ENCODE measurements at regions not wholly inside any gene's neighbourhood (a gene's known extent, or its start where the extent isn't known, plus 50 kb on each side); places are given as distances from the start of the nearest gene placed in this dataset.

- H3K36me3 ChIP-seq (ENCODE audit: control insufficient read depth in 2 of 2, insufficient read depth in 2 of 2, low read length in 1 of 2) = no peaks in the 10 kb centered on the region
- H3K9ac ChIP-seq (ENCODE audit: control insufficient read depth, insufficient read depth, low read length) = no peak overlapping the region
- TF ChIP-seq CBFB (IDR thresholded peaks at IDR 0.05; ENCODE audit: low read depth) (no peak), NBN (IDR thresholded peaks at IDR 0.05) (no peak), NFYB (IDR thresholded peaks at IDR 0.05; ENCODE audit: insufficient read depth, low read depth, low read length) (no peak), ZNF384 (IDR thresholded peaks at IDR 0.05; ENCODE audit: borderline replicate concordance, low read depth, low read length) (no peak), BCL11A (IDR thresholded peaks at IDR 0.05; ENCODE audit: low read depth, low read length) (no peak)
- in situ Hi-C loops (cut with MboI) = no loop called here
- SMC1A ChIA-PET (ENCODE audit: uncharacterized antibody, unreplicated experiment) = no interaction called here
- H4K20me1 ChIP-seq (ENCODE audit: control insufficient read depth, insufficient read depth) = no peaks in the 10 kb centered on the region
- no TSS peak for BruUV-seq (replicated peaks)
- intact Hi-C loops (cut with micrococcal nuclease; ENCODE audit: unreplicated experiment) = no loop called here
- FAIRE-seq (no peak), ATAC-seq (no peak), DNase-seq (ENCODE audit: low read depth, low spot score) (no peak)
- no peak overlapping the region for H3K4me3 ChIP-seq
- RAD21 ChIA-PET (ENCODE audit: unreplicated experiment) = no interaction called here
- H3K4me2 ChIP-seq (ENCODE audit: control insufficient read depth, insufficient read depth) = no peak overlapping the region
- WGBS (ENCODE audit: insufficient coverage, insufficient replicate concordance, low lambda C conversion rate, missing lambda C conversion rate) = 15% methylated on average over 10 of the region's 10 CpGs
- POLR2A ChIA-PET = no interaction called here
- no peak overlapping the region for H3K27ac ChIP-seq (ENCODE audit: control insufficient read depth, insufficient read depth)
- H3K27me3 ChIP-seq (replicated peaks in 1 of 2; ENCODE audit: control insufficient read depth in 2 of 2, insufficient read depth in 2 of 2, low read length in 1 of 2) = no peaks in the 10 kb centered on the region
- CTCF ChIA-PET = no interaction called here
- H2AFZ ChIP-seq (ENCODE audit: control insufficient read depth, low read depth, low read length) = no peak overlapping the region
- no peaks in the 10 kb centered on the region; the same call in 1 of the 3 replicates for H3K9me3 ChIP-seq (replicated peaks; ENCODE audit: control insufficient read depth, insufficient read depth, low read length)
- no peaks in the 10 kb centered on the region for H3K79me2 ChIP-seq (ENCODE audit: control insufficient read depth, insufficient read depth, low read length)
- H3K4me1 ChIP-seq (ENCODE audit: control insufficient read depth, insufficient read depth, low read length) = no peaks in the 10 kb centered on the region
Measured at GRCh38 chr13:44103429-44104196, 223.9 kb downstream of the LACC1 start.

GRCh38 chr13:44104197-44104490 lies 224.4 kb downstream of the LACC1 start:
- intact Hi-C loops (cut with micrococcal nuclease; ENCODE audit: unreplicated experiment) = no loop called here
- no peak overlapping the region for H3K4me2 ChIP-seq (ENCODE audit: control insufficient read depth, insufficient read depth)
- no peak for TF ChIP-seq TCF7 (IDR thresholded peaks at IDR 0.05; ENCODE audit: borderline replicate concordance)
- TF ChIP-seq RUNX3 (IDR thresholded peaks at IDR 0.05; ENCODE audit: low read length) = no peak
- TF ChIP-seq ATF2 (IDR thresholded peaks at IDR 0.05; ENCODE audit: low read length) = no peak
- no peak for TF ChIP-seq TAF1 (IDR thresholded peaks at IDR 0.05; ENCODE audit: borderline replicate concordance, low read depth, low read length)
- no peak for TF ChIP-seq CBX5 (IDR thresholded peaks at IDR 0.05; ENCODE audit: low read depth)
- no peak for TF ChIP-seq POLR2A (IDR thresholded peaks at IDR 0.05; ENCODE audit: low read depth, low read length)
- no peak for TF ChIP-seq IRF5 (IDR thresholded peaks at IDR 0.05; ENCODE audit: borderline replicate concordance)
- TF ChIP-seq MYC (IDR thresholded peaks at IDR 0.05; ENCODE audit: insufficient read depth, insufficient read length, insufficient replicate concordance, low read length, severe bottlenecking) = no peak
- TF ChIP-seq ZNF274 (IDR thresholded peaks at IDR 0.05; ENCODE audit: insufficient read depth, insufficient read length) = no peak
- TF ChIP-seq EGR1 (IDR thresholded peaks at IDR 0.05; ENCODE audit: borderline replicate concordance in 1 of 2, low read depth in 2 of 2, low read length in 2 of 2) = no peak
- TF ChIP-seq POU2F2 (IDR thresholded peaks at IDR 0.05; ENCODE audit: borderline replicate concordance, low read depth, low read length) = no peak
- no peak for TF ChIP-seq CHD1 (IDR thresholded peaks at IDR 0.05; ENCODE audit: low read depth, low read length)
- TF ChIP-seq CREB1 (IDR thresholded peaks at IDR 0.05; ENCODE audit: low read depth) = no peak
- no peak for TF ChIP-seq HDAC2 (IDR thresholded peaks at IDR 0.05)

More at GRCh38 chr13:44104197-44104490, 224.4 kb downstream of the LACC1 start:
- Histone ChIP-seq H3K9me3 (replicated peaks; ENCODE audit: control insufficient read depth, insufficient read depth, low read length) (no peaks in the 10 kb centered on the region; the same call in 1 of the 3 replicates), H3K9ac (ENCODE audit: control insufficient read depth, insufficient read depth, low read length) (no peak overlapping the region), H3K27ac (ENCODE audit: control insufficient read depth, insufficient read depth) (no peak overlapping the region), H3K4me3 (no peak overlapping the region), H3K36me3 (ENCODE audit: control insufficient read depth in 2 of 2, insufficient read depth in 2 of 2, low read length in 1 of 2) (no peaks in the 10 kb centered on the region), H2AFZ (ENCODE audit: control insufficient read depth, low read depth, low read length) (no peak overlapping the region), H3K4me1 (ENCODE audit: control insufficient read depth, insufficient read depth, low read length) (no peaks in the 10 kb centered on the region), H4K20me1 (ENCODE audit: control insufficient read depth, insufficient read depth) (no peaks in the 10 kb centered on the region), H3K79me2 (ENCODE audit: control insufficient read depth, insufficient read depth, low read length) (no peaks in the 10 kb centered on the region), H3K27me3 (replicated peaks in 1 of 2; ENCODE audit: control insufficient read depth in 2 of 2, insufficient read depth in 2 of 2, low read length in 1 of 2) (no peaks in the 10 kb centered on the region)
- FAIRE-seq = no peak
- WGBS (ENCODE audit: insufficient coverage, insufficient replicate concordance, low lambda C conversion rate, missing lambda C conversion rate) = 28% methylated on average over 2 of the region's 2 CpGs
- ChIA-PET POLR2A (no interaction called here), CTCF (no interaction called here), RAD21 (ENCODE audit: unreplicated experiment) (no interaction called here), SMC1A (ENCODE audit: uncharacterized antibody, unreplicated experiment) (no interaction called here)
- DNase-seq (ENCODE audit: low read depth, low spot score) = no peak
- no TSS peak for BruUV-seq (replicated peaks)
- in situ Hi-C loops (cut with MboI) = no loop called here
- ATAC-seq = no peak

All from GM12878 (cell line).